OCI-LY3 (cell line): ENCODE measurements at regions not wholly inside any gene's neighbourhood (a gene's known extent, or its start where the extent isn't known, plus 50 kb on each side); places are given as distances from the start of the nearest gene placed in this dataset.

Experiments used
- CTCF ChIP-seq: fragments of 200-600, 300-600 bp; sonication (generic); IDR thresholded peaks from 2 replicates; pipeline ENCODE4 v1.5.1; 2014; ENCODE audit warnings: antibody characterized with exemption, low read length, low read depth
- EZH2phosphoT487 ChIP-seq: fragments of 200-600 bp; shearing (Covaris generic); IDR thresholded peaks from 2 replicates; pipeline ENCODE4 v1.6.1; 2018; ENCODE audit warnings: antibody characterized with exemption, mixed run types, low read depth

DNA sequence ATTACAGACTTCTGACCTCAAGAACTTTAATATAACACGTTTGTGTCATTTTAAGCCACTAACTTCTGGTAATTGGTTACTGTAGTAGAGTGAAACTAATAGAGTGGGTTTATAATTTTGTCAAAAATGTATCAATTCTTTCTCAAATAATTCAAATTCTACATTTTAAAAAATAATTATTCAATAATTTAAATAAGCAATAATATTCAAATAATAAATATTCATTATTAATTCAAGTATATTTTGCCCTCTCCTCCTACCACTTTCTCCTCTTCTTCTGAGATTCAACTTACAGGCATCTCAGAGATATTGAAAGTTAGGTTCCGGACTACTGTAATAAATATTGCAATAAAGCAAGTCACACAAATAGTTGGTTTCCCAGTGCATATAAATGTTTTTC is 1107.1 kb downstream of the KCNT2 start:
- TF ChIP-seq CTCF (no peak), EZH2phosphoT487 (no peak)
